Endothelial cell (in vitro differentiated cells): ENCODE measurements at regions not wholly inside any gene's neighbourhood (a gene's known extent, or its start where the extent isn't known, plus 50 kb on each side); places are given as distances from the start of the nearest gene placed in this dataset.

Source experiments
- DNase-seq: peaks from one replicate; pipeline ENCODE4 v3.0.0; 2021; ENCODE audit warnings: low spot score
- H3K27ac Mint-ChIP-seq: one replicate; pipeline ENCODE4 v1.8.0; 2021; ENCODE audit warnings: mixed read lengths, inconsistent platforms; ENCODE audit not compliant: unreplicated experiment
- H3K27me3 Mint-ChIP-seq: one replicate; pipeline ENCODE4 v1.8.0; 2021; ENCODE audit warnings: mild to moderate bottlenecking, moderate library complexity, mixed read lengths, inconsistent platforms; ENCODE audit not compliant: unreplicated experiment
- H3K36me3 Mint-ChIP-seq: one replicate; pipeline ENCODE4 v1.8.0; 2021; ENCODE audit warnings: mild to moderate bottlenecking, low read depth, mixed read lengths, inconsistent platforms; ENCODE audit not compliant: unreplicated experiment
- H3K4me1 Mint-ChIP-seq: one replicate; pipeline ENCODE4 v1.8.0; 2021; ENCODE audit warnings: mild to moderate bottlenecking, mixed read lengths, inconsistent platforms; ENCODE audit not compliant: unreplicated experiment
- H3K4me3 Mint-ChIP-seq: one replicate; pipeline ENCODE4 v1.8.0; 2021; ENCODE audit warnings: mild to moderate bottlenecking, mixed read lengths, inconsistent platforms; ENCODE audit not compliant: unreplicated experiment
- H3K9me3 Mint-ChIP-seq: one replicate; pipeline ENCODE4 v1.8.0; 2021; ENCODE audit warnings: mixed read lengths, inconsistent platforms; ENCODE audit not compliant: unreplicated experiment
- CTCF ChIP-seq: fragments of 200-600 bp; sonication (generic); IDR thresholded peaks from one replicate; pipeline ENCODE4 v1.5.0; 2021; ENCODE audit warnings: antibody characterized with exemption; ENCODE audit not compliant: unreplicated experiment

GRCh38 chr15:38857814-38858213, 293.2 kb upstream of the RASGRP1 start:
- TF ChIP-seq CTCF, result no peak
- Mint-ChIP-seq H3K36me3 (no peaks in the 10 kb centered on the region), H3K27me3 (no peaks in the 10 kb centered on the region), H3K4me1 (no peaks in the 10 kb centered on the region), H3K9me3 (no peaks in the 10 kb centered on the region), H3K4me3 (no peak overlapping the region), H3K27ac (no peak overlapping the region)
- DNase-seq, result no peak

GRCh38 chr15:38859574-38859973, 295.0 kb upstream of the RASGRP1 start:
- Mint-ChIP-seq H3K4me1 (no peaks in the 10 kb centered on the region), H3K9me3 (no peaks in the 10 kb centered on the region), H3K27ac (no peak overlapping the region), H3K36me3 (no peaks in the 10 kb centered on the region), H3K27me3 (no peaks in the 10 kb centered on the region), H3K4me3 (no peak overlapping the region)
- DNase-seq, result no peak
- no peak for TF ChIP-seq CTCF

GRCh38 chr15:38860253-38860652, 295.6 kb upstream of the RASGRP1 start:
- no peak overlapping the region for H3K27ac Mint-ChIP-seq
- no peak for TF ChIP-seq CTCF
- H3K9me3 Mint-ChIP-seq, result no peaks in the 10 kb centered on the region
- no peaks in the 10 kb centered on the region for H3K4me1 Mint-ChIP-seq
- H3K4me3 Mint-ChIP-seq, result no peak overlapping the region
- H3K36me3 Mint-ChIP-seq, result no peaks in the 10 kb centered on the region
- DNase-seq, result no peak
- no peaks in the 10 kb centered on the region for H3K27me3 Mint-ChIP-seq

DNA sequence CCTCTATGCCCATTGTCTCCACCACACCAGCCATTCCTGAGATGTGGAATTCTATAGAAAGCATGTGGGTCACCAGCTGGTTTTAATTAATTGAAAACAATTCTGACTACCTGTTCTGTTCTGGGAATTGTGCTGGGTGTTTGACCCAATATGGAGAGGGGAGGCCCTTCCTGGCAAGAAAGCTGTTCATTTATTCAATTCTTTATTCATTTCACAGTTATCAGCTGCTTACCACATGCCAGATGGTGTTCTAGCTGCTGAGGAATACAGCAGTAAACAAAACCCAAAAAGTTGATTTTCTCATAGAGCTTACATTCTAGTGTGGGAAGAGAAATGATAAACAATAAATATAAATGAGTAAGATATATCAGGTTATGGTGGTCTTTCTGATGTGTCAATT, 296.1 kb upstream of the RASGRP1 start:
- Mint-ChIP-seq H3K27ac (no peak overlapping the region), H3K4me3 (no peak overlapping the region), H3K9me3 (no peaks in the 10 kb centered on the region), H3K27me3 (no peaks in the 10 kb centered on the region), H3K36me3 (no peaks in the 10 kb centered on the region), H3K4me1 (no peaks in the 10 kb centered on the region)
- TF ChIP-seq CTCF, result no peak
- no peak for DNase-seq

- Mint-ChIP-seq H3K4me3 (no peak overlapping the region), H3K27me3 (no peaks in the 10 kb centered on the region), H3K27ac (no peak overlapping the region), H3K9me3 (no peaks in the 10 kb centered on the region), H3K4me1 (no peaks in the 10 kb centered on the region), H3K36me3 (no peaks in the 10 kb centered on the region)
- DNase-seq, result no peak
- TF ChIP-seq CTCF, result no peak
Observed at GRCh38 chr15:38861108-38861507, 296.5 kb upstream of the RASGRP1 start.
